ENCODE measurements at regions not wholly inside any gene's neighbourhood (a gene's known extent, or its start where the extent isn't known, plus 50 kb on each side); places are given as distances from the start of the nearest gene placed in this dataset.

DNA sequence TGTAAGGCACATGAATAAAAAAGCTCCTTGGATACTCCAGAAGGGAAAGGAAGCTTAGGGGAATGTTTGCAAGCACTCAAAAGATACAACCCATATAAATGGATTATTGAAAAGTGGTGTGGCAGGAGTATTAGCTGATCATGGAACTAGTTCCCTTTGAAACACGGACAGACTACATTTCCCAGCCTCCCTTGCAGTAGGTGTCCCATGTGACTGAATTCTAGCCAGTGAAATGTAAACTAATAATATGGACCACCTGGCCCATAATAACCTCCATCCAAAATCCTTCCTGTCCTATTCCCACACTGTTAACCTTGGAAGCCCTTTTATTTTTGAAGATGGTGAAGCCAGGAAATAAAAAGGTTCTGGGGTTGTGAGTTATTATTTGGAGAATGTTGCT lies 242.3 kb downstream of the SUDS3 start:
- H3K4me3 ChIP-seq: no peak overlapping the region
- WGBS, 3 donors: 75 to 89% (median 82%) methylated on average over 1 of the region's 1 CpG
- no peaks in the 10 kb centered on the region for H3K4me1 ChIP-seq
- no peaks in the 10 kb centered on the region for H3K9me3 ChIP-seq
- no peaks in the 10 kb centered on the region for H3K36me3 ChIP-seq (ENCODE audit: insufficient read depth in 1 of 2, low read depth in 1 of 2)
- no peaks in the 10 kb centered on the region for H3K27me3 ChIP-seq (ENCODE audit: insufficient read depth in 3 of 3, low read length in 2 of 3)
- H3K27ac ChIP-seq: no peak overlapping the region
- DNase-seq (no peak), ATAC-seq (no peak)
- TF ChIP-seq, protein P1, sequence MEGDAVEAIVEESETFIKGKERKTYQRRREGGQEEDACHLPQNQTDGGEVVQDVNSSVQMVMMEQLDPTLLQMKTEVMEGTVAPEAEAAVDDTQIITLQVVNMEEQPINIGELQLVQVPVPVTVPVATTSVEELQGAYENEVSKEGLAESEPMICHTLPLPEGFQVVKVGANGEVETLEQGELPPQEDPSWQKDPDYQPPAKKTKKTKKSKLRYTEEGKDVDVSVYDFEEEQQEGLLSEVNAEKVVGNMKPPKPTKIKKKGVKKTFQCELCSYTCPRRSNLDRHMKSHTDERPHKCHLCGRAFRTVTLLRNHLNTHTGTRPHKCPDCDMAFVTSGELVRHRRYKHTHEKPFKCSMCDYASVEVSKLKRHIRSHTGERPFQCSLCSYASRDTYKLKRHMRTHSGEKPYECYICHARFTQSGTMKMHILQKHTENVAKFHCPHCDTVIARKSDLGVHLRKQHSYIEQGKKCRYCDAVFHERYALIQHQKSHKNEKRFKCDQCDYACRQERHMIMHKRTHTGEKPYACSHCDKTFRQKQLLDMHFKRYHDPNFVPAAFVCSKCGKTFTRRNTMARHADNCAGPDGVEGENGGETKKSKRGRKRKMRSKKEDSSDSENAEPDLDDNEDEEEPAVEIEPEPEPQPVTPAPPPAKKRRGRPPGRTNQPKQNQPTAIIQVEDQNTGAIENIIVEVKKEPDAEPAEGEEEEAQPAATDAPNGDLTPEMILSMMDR (IDR thresholded peaks at IDR 0.05): no peak
- intact Hi-C loops (cut with DNase I): no loop called here

DNA sequence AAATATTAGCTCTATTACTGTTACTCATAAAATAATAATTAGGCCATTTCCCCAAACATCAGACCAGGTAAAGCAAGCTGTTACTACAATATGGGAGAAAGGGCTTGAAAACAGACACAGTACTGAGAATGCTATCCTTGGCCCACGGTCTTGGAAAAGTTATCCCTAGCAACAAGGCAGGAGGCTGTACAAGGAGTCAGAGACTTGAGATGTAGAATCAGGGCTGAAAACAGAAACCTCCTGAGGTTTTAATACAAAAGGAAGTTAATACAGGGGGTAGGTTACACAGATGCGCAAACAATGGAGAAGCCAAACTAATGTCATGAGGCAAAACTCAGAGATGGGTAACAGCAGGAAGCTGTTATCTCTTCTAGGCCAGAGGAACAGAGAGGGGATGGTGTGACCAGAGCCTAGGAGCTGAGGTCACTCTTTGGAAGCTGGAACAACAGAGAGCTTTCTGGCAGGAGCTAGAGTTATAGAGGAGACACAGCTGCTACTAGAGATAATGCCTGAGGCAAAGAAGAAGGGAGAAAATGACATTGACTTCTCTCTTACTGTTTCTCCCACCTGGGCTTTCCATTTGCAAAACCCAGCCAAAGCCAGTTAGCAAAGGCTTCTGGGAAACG lies 248.8 kb downstream of the SUDS3 start:
- no peaks in the 10 kb centered on the region for H3K9me3 ChIP-seq
- no peaks in the 10 kb centered on the region for H3K36me3 ChIP-seq (ENCODE audit: insufficient read depth in 1 of 2, low read depth in 1 of 2)
- DNase-seq: no peak
- H3K4me1 ChIP-seq: no peaks in the 10 kb centered on the region
- intact Hi-C loops (cut with DNase I): no loop called here
- no peaks in the 10 kb centered on the region for H3K27me3 ChIP-seq (ENCODE audit: insufficient read depth in 3 of 3, low read length in 2 of 3)
- H3K4me3 ChIP-seq: no peak overlapping the region
- H3K27ac ChIP-seq: no peak overlapping the region
- TF ChIP-seq, protein P1 (IDR thresholded peaks at IDR 0.05): no peak
- no peak for ATAC-seq
- WGBS, 3 donors: 54 to 66% (median 62%) methylated on average over 3 of the region's 3 CpGs

DNA sequence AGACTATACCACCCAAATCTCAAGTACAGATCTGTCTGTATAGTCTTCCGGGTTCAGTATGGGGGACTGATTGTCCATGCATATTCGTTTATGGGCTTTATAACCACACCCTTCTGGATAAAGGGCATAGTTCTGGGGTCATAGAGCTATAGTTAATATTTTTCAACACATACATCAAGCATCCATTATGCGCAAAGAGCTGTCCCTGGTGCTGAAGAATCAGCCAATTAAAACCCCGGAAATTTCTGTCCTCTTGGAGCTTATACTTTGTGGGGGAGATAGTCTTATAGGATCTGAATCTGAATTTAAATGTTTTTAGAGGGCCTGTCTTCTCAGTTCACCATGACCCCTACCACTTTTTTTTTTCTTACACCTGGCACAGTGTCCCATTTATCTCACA lies 256.7 kb downstream of the SUDS3 start:
- Histone ChIP-seq H3K27me3 (ENCODE audit: insufficient read depth in 3 of 3, low read length in 2 of 3) (peaks cover 0 to 4% (median 0%) of the 10 kb centered on the region in 3 donors), H3K9me3 (no peaks in the 10 kb centered on the region), H3K27ac (no peak overlapping the region), H3K4me3 (no peak overlapping the region), H3K36me3 (ENCODE audit: insufficient read depth in 1 of 2, low read depth in 1 of 2) (no peaks in the 10 kb centered on the region), H3K4me1 (no peaks in the 10 kb centered on the region)
- 44 to 56% (median 50%) methylated on average over 4 of the region's 4 CpGs for WGBS, 3 donors
- intact Hi-C loops (cut with DNase I): no loop called here
- no peak for ATAC-seq
- TF ChIP-seq, protein P1 (IDR thresholded peaks at IDR 0.05): no peak
- DNase-seq: no peak

DNA sequence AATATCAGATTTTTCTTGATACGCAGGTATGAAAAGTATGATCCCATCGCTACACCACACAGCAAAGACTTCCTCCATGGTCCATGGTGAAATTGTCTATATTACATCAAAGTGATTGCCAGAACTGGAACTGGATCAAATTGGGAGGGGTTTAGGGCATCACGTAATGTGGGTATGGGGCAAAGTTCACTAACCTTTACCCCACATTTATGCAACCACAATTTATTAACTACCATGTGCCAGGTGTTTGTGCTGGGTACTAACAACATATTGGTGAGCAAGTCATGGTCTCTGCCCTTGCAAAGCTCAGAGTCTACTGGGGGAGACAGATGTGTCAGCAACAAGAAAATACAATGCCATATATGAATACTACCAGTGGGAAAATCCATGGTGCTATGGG lies 258.9 kb downstream of the SUDS3 start:
- Histone ChIP-seq H3K4me3 (no peak overlapping the region), H3K9me3 (no peaks in the 10 kb centered on the region), H3K27ac (no peak overlapping the region), H3K36me3 (ENCODE audit: insufficient read depth in 1 of 2, low read depth in 1 of 2) (no peaks in the 10 kb centered on the region), H3K4me1 (no peaks in the 10 kb centered on the region), H3K27me3 (ENCODE audit: insufficient read depth in 3 of 3, low read length in 2 of 3) (peaks cover 0 to 4% (median 0%) of the 10 kb centered on the region in 3 donors)
- intact Hi-C loops (cut with DNase I): no loop called here
- ATAC-seq (no peak), DNase-seq (no peak)
- 90% methylated on average over 3 of the region's 3 CpGs for WGBS, 3 donors
- TF ChIP-seq, protein P1 (IDR thresholded peaks at IDR 0.05): no peak

DNA sequence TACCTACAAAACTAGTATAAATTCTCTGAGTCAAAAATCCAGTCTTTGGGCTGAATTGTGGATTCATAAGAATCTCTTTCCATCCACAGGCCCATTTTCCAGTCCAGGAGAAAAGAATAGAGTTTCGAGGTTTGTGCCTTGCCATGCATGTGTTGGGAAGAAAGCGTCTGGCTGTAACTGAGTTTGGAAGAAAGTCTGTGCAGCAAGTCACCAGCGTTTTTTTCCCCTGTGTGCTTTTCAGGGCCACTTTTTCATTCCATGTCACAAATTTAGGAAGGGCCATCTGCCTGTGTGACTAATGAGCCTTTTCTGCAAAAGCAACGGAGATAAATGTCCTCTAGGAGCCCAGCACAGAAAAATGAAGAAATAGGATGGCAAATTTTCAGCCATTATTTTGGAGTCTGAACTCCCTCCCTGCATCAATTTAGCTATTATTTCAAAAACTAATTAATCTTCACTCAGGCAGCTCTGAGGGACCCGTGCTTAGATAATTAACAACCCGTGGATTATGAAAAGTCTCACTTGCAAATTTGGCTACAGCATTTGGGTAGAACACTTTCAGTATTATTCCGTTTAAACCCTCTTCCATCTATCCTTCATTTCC lies 261.5 kb downstream of the SUDS3 start:
- WGBS, 3 donors: 23 to 34% (median 25%) methylated on average over 7 of the region's 7 CpGs
- intact Hi-C loops (cut with DNase I): no loop called here
- Histone ChIP-seq H3K4me3 (no peak overlapping the region), H3K27me3 (ENCODE audit: insufficient read depth in 3 of 3, low read length in 2 of 3) (peaks cover 0 to 4% (median 0%) of the 10 kb centered on the region in 3 donors), H3K9me3 (no peaks in the 10 kb centered on the region), H3K36me3 (ENCODE audit: insufficient read depth in 1 of 2, low read depth in 1 of 2) (no peaks in the 10 kb centered on the region), H3K27ac (no peak overlapping the region), H3K4me1 (no peaks in the 10 kb centered on the region)
- DNase-seq: no peak
- ATAC-seq: no peak
- TF ChIP-seq, protein P1 (IDR thresholded peaks at IDR 0.05): no peak

Data from psoas muscle (tissue), 7 donors.